Kidney (tissue), 13 donors: ENCODE measurements at regions not wholly inside any gene's neighbourhood (a gene's known extent, or its start where the extent isn't known, plus 50 kb on each side); places are given as distances from the start of the nearest gene placed in this dataset.

Experiments
- DNase-seq, 5 donors: peaks; one replicate each; pipeline ENCODE4 v3.0.0-alpha.2; 2013 to 2020
- FAIRE-seq: peaks from 2 replicates; lab custom pipeline; 2012; peaks lifted over from hg19 to GRCh38; lab: Jason Lieb, UNC
- H3K27ac ChIP-seq, 2 donors: one replicate each; pipeline ENCODE4 v1.7.0; 2013; ENCODE audit warnings: low read depth in 2 of 2, low read length in 2 of 2, inconsistent platforms in 1 of 2
- H3K27me3 ChIP-seq: one replicate; pipeline ENCODE4 v1.7.1; 2013; ENCODE audit warnings: low read length, inconsistent platforms; ENCODE audit not compliant: control insufficient read depth, insufficient read depth
- H3K36me3 ChIP-seq, 3 donors: one replicate each; pipeline versions ENCODE4 v1.7.0 to v1.7.1; 2013; ENCODE audit warnings: low read length in 3 of 3, control low read depth in 1 of 3, inconsistent platforms in 1 of 3; ENCODE audit not compliant: insufficient read depth in 3 of 3, control insufficient read depth in 2 of 3
- H3K4me1 ChIP-seq, 3 donors: one replicate each; pipeline versions ENCODE4 v1.7.0 to v1.7.1; 2013; ENCODE audit warnings: low read length in 3 of 3, inconsistent platforms in 1 of 3, low read depth in 1 of 3; ENCODE audit not compliant: control insufficient read depth in 2 of 3, insufficient read depth in 2 of 3
- H3K4me3 ChIP-seq, 3 donors: one replicate each; pipeline versions ENCODE4 v1.7.0 to v1.8.1; 2013; ENCODE audit warnings: low read length in 3 of 3, control low read depth in 1 of 3, inconsistent platforms in 1 of 3
- H3K9ac ChIP-seq, 3 donors: one replicate each; pipeline versions ENCODE4 v1.7.0 to v1.7.1; 2013; ENCODE audit warnings: low read length in 3 of 3, control low read depth in 1 of 3, inconsistent platforms in 1 of 3
- H3K9me3 ChIP-seq, 3 donors: one replicate each; pipeline versions ENCODE4 v1.7.0 to v1.7.1; 2013; ENCODE audit warnings: low read length in 3 of 3, control low read depth in 1 of 3, inconsistent platforms in 1 of 3; ENCODE audit not compliant: control insufficient read depth in 2 of 3, insufficient read depth in 1 of 3
- intact Hi-C: fragments of 100-400 bp; cut with DNase I; formaldehyde crosslinking; loops from one replicate; pipeline ENCODE4 v1.11.1; 2022
- TF ChIP-seq, protein P1 (sequence below): IDR thresholded peaks from 3 replicates; pipeline ENCODE4 v1.5.1; 2012; ENCODE audit warnings: mild to moderate bottlenecking, moderate library complexity, borderline replicate concordance; ENCODE audit not compliant: insufficient read depth; ENCODE audit errors: extremely low read depth
- donor health status: control.
- donor health status: control.
- donor health status: control.
- donor health status: control.
- donor health status: control.
- donor health status: DM: yes; HTN: yes; CAD: no.
- donor health status: Normal renal cell carcinoma (clear cell type).

DNA sequence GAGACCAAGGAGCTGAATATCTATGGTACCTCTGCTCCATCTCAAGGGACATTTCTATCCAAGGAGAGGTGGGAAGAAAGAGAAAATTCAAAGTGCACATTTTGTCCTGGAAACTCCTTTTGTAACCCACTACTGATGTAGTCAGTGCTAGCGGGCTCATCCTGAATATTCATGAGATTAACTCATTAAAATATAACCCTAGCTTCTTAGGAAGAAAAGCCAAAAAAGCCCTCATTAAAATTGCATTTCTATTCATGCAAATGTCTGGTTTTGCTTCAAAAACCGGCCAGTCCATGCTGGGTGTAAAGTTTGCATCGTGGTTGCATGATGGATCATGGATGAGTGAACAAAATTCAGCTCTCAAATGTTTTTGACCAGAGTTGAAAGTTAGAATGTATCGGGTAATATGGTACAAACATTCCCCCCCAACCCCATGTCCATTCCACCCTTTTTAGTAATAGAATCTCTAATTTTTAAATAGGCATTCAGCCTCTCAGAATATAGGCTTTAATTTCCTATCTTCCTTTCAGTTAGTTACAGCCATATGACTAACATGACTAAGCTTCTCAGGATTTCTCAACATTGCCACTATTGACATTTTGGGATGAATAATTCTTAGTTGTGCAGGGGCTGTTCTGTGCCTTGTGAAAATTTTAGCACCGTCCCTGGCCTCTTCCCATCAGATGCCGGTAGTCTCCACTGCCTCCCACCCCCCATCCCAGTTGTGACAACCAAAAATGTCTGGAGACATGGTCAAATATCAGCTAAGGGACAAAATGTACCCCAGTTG lies 104.2 kb upstream of the RND3 start:
- H3K27me3 ChIP-seq, result no peaks in the 10 kb centered on the region
- H3K36me3 ChIP-seq, result no peaks in the 10 kb centered on the region
- no peak overlapping the region for H3K27ac ChIP-seq
- DNase-seq (no peak), FAIRE-seq (no peak)
- intact Hi-C loops, result no loop called here
- peaks cover 0 to 6% (median 0%) of the 10 kb centered on the region in 3 donors for H3K4me1 ChIP-seq
- H3K9ac ChIP-seq, result no peak overlapping the region
- TF ChIP-seq, protein P1, sequence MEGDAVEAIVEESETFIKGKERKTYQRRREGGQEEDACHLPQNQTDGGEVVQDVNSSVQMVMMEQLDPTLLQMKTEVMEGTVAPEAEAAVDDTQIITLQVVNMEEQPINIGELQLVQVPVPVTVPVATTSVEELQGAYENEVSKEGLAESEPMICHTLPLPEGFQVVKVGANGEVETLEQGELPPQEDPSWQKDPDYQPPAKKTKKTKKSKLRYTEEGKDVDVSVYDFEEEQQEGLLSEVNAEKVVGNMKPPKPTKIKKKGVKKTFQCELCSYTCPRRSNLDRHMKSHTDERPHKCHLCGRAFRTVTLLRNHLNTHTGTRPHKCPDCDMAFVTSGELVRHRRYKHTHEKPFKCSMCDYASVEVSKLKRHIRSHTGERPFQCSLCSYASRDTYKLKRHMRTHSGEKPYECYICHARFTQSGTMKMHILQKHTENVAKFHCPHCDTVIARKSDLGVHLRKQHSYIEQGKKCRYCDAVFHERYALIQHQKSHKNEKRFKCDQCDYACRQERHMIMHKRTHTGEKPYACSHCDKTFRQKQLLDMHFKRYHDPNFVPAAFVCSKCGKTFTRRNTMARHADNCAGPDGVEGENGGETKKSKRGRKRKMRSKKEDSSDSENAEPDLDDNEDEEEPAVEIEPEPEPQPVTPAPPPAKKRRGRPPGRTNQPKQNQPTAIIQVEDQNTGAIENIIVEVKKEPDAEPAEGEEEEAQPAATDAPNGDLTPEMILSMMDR, result no peak
- H3K9me3 ChIP-seq, result no peaks in the 10 kb centered on the region
- H3K4me3 ChIP-seq, result no peak overlapping the region

DNA sequence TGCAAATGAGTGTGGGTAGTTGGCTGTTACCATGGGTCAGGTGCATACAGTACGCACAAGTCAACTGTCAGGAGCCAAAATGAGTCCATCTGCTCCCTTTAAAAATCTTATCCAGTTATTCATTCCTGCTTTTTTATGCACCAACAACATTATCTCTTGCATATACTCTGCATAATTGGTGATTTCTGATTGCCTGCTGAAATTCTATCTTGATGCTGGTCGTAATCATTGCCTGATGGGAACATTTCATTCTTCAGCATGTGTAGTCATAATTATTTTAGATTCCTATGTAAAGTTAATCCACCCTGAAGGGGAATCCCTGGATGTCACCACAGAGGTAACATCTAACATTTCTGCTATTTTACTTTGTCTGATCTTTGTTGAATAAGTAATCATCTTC lies 102.2 kb upstream of the RND3 start:
- H3K4me1 ChIP-seq, result peaks cover 0 to 6% (median 0%) of the 10 kb centered on the region in 3 donors
- TF ChIP-seq, protein P1, result no peak
- no peak overlapping the region for H3K4me3 ChIP-seq
- no peak for DNase-seq
- no peaks in the 10 kb centered on the region for H3K9me3 ChIP-seq
- H3K9ac ChIP-seq, result no peak overlapping the region
- no peak overlapping the region for H3K27ac ChIP-seq
- H3K27me3 ChIP-seq, result no peaks in the 10 kb centered on the region
- no peak for FAIRE-seq
- intact Hi-C loops, result no loop called here
- no peaks in the 10 kb centered on the region for H3K36me3 ChIP-seq

DNA sequence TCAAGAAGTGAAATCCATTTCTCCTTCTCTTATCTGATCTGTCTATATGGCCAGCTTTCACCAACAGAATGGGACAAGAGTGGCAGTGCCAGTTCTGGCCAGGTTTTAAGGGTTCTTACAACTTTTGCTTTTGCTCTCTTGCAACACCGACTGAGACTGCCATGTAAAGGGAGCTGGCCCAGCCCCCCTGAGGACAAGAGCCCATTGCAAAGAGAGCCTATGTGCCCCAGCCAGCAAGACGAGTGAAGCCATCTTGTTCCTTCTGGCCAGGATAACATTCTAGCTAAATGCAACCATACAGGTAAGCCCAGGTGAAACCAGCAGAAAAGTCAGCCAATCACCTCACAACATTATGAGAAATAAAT lies 101.0 kb upstream of the RND3 start:
- DNase-seq, result no peak
- Histone ChIP-seq H3K4me1 (peaks cover 0 to 6% (median 0%) of the 10 kb centered on the region in 3 donors), H3K9ac (no peak overlapping the region), H3K9me3 (no peaks in the 10 kb centered on the region), H3K27ac (no peak overlapping the region), H3K36me3 (no peaks in the 10 kb centered on the region), H3K27me3 (no peaks in the 10 kb centered on the region), H3K4me3 (no peak overlapping the region)
- no peak for FAIRE-seq
- TF ChIP-seq, protein P1, result no peak
- intact Hi-C loops, result no loop called here
